HUES64 (cell line): ENCODE measurements at regions not wholly inside any gene's neighbourhood (a gene's known extent, or its start where the extent isn't known, plus 50 kb on each side); places are given as distances from the start of the nearest gene placed in this dataset.

ENCODE experiments used
- H3K27ac ChIP-seq: 2 replicates; pipeline ENCODE4 v1.7.0; 2013; ENCODE audit warnings: low read depth, low read length, inconsistent platforms
- H3K27me3 ChIP-seq: 2 replicates; pipeline ENCODE4 v1.6.1; 2013; ENCODE audit warnings: mild to moderate bottlenecking, low read length; ENCODE audit not compliant: insufficient read depth
- H3K36me3 ChIP-seq: 2 replicates; pipeline ENCODE4 v1.6.1; 2013; ENCODE audit warnings: mild to moderate bottlenecking, low read length; ENCODE audit not compliant: insufficient read depth
- H3K4me1 ChIP-seq: 2 replicates; pipeline ENCODE4 v1.6.1; 2013; ENCODE audit warnings: mild to moderate bottlenecking, low read length, moderate library complexity; ENCODE audit not compliant: insufficient read depth
- H3K4me3 ChIP-seq: 2 replicates; pipeline ENCODE4 v1.5.1; 2013; ENCODE audit warnings: mild to moderate bottlenecking, low read length, moderate library complexity
- H3K9ac ChIP-seq: 2 replicates; pipeline ENCODE4 v1.6.1; 2013; ENCODE audit warnings: mild to moderate bottlenecking, low read depth, low read length
- H3K9me3 ChIP-seq: 2 replicates; pipeline ENCODE4 v1.6.1; 2013; ENCODE audit warnings: low read depth, low read length; ENCODE audit not compliant: insufficient read depth
- WGBS: fragments of 150-250, 120-280 bp; methylation state at CpG from one replicate; pipeline ENCODE4 v1.1.7; 2013; ENCODE audit warnings: missing lambda C conversion rate; 5-methylcytosine and 5-hydroxymethylcytosine counted together

GRCh38 chr10:62873866-62874265, 57.7 kb upstream of the EGR2 start:
- Histone ChIP-seq H3K9ac (no peak overlapping the region), H3K27ac (no peak overlapping the region), H3K9me3 (no peaks in the 10 kb centered on the region), H3K27me3 (no peaks in the 10 kb centered on the region), H3K36me3 (no peaks in the 10 kb centered on the region), H3K4me1 (peaks cover 3% of the 10 kb centered on the region), H3K4me3 (no peak overlapping the region)
- WGBS, result 92% methylated on average over 2 of the region's 2 CpGs

GRCh38 chr10:62870866-62871265, 54.7 kb upstream of the EGR2 start:
- Histone ChIP-seq H3K4me3 (no peak overlapping the region), H3K9ac (no peak overlapping the region), H3K9me3 (no peaks in the 10 kb centered on the region), H3K4me1 (no peaks in the 10 kb centered on the region; the same call in 1 of the 2 replicates), H3K36me3 (no peaks in the 10 kb centered on the region), H3K27me3 (no peaks in the 10 kb centered on the region), H3K27ac (no peak overlapping the region)
- 88% methylated on average over 6 of the region's 7 CpGs for WGBS

GRCh38 chr10:62869958-62870357, 53.8 kb upstream of the EGR2 start:
- no peaks in the 10 kb centered on the region; the same call in 1 of the 2 replicates for H3K4me1 ChIP-seq
- no peak overlapping the region for H3K27ac ChIP-seq
- no peak overlapping the region for H3K9ac ChIP-seq
- H3K4me3 ChIP-seq, result no peak overlapping the region
- no peaks in the 10 kb centered on the region for H3K27me3 ChIP-seq
- no peaks in the 10 kb centered on the region for H3K9me3 ChIP-seq
- WGBS, result 94% methylated on average over 2 of the region's 3 CpGs
- no peaks in the 10 kb centered on the region for H3K36me3 ChIP-seq

GRCh38 chr10:62866941-62867340, 50.8 kb upstream of the EGR2 start:
- Histone ChIP-seq H3K27me3 (no peaks in the 10 kb centered on the region), H3K36me3 (no peaks in the 10 kb centered on the region), H3K4me3 (no peak overlapping the region), H3K9me3 (no peaks in the 10 kb centered on the region), H3K27ac (no peak overlapping the region), H3K4me1 (no peaks in the 10 kb centered on the region; the same call in 1 of the 2 replicates), H3K9ac (no peak overlapping the region)
- 90% methylated on average over 1 of the region's 1 CpG for WGBS

GRCh38 chr10:62866451-62866850, 50.3 kb upstream of the EGR2 start:
- 94% methylated on average over 2 of the region's 2 CpGs for WGBS

More at GRCh38 chr10:62866451-62866850, 50.3 kb upstream of the EGR2 start:
- Histone ChIP-seq H3K4me3 (no peak overlapping the region), H3K27ac (no peak overlapping the region), H3K36me3 (no peaks in the 10 kb centered on the region), H3K4me1 (no peaks in the 10 kb centered on the region; the same call in 1 of the 2 replicates), H3K27me3 (no peaks in the 10 kb centered on the region), H3K9ac (no peak overlapping the region), H3K9me3 (no peaks in the 10 kb centered on the region)
